Uterus (tissue), 3 donors: ENCODE measurements at regions not wholly inside any gene's neighbourhood (a gene's known extent, or its start where the extent isn't known, plus 50 kb on each side); places are given as distances from the start of the nearest gene placed in this dataset.

Source experiments
- DNase-seq, 2 donors: peaks; one replicate each; pipeline ENCODE4 v3.0.0-alpha.2; 2019 to 2020
- H3K27ac ChIP-seq, 2 donors: fragments of 200-600 bp; sonication (generic); 1 replicate in 1 of 2; 2 replicates in 1 of 2; pipeline ENCODE4 v1.5.1; 2016 to 2018
- H3K27me3 ChIP-seq, 2 donors: fragments of 200-600 bp; sonication (generic); one replicate each; pipeline ENCODE4 v1.5.1; 2018 to 2019; ENCODE audit warnings: control low read depth in 1 of 2
- H3K36me3 ChIP-seq, 2 donors: fragments of 200-600 bp; sonication (generic); one replicate each; pipeline ENCODE4 v1.5.1; 2019; ENCODE audit warnings: control low read depth in 1 of 2
- H3K4me1 ChIP-seq, 2 donors: fragments of 200-600 bp; sonication (generic); one replicate each; pipeline ENCODE4 v1.5.1; 2018 to 2019; ENCODE audit warnings: control low read depth in 1 of 2
- H3K4me3 ChIP-seq, 2 donors: fragments of 200-600 bp; sonication (generic); 1 replicate in 1 of 2; 2 replicates in 1 of 2; pipeline ENCODE4 v1.5.1; 2018 to 2019; ENCODE audit warnings: mild to moderate bottlenecking in 1 of 2
- H3K9me3 ChIP-seq, 2 donors: fragments of 200-600 bp; sonication (generic); one replicate each; pipeline ENCODE4 v1.5.1; 2019; ENCODE audit warnings: control low read depth in 1 of 2
- POLR2A ChIP-seq, 2 donors: fragments of 450-650 bp; IDR thresholded peaks; one replicate each; pipeline ENCODE4 v1.6.1; 2016; ENCODE audit warnings: antibody characterized with exemption in 2 of 2, mild to moderate bottlenecking in 1 of 2, moderate library complexity in 1 of 2
- intact Hi-C: fragments of 100-400 bp; cut with DNase I; formaldehyde crosslinking; loops from one replicate; pipeline ENCODE4 v1.15.1; 2023; ENCODE audit warnings: low total_unique reads
- TF ChIP-seq, protein P1 (sequence below), 4 experiments: fragments of 200-600 bp in 2 of 4; fragments of 450-650 bp in 2 of 4; sonication (generic) in 2 of 4; IDR thresholded peaks; one replicate each; pipeline ENCODE4 v1.5.1; 2016 to 2019; ENCODE audit warnings: antibody characterized with exemption in 4 of 4, mild to moderate bottlenecking in 2 of 4, moderate library complexity in 1 of 4
- donor health status: DM: yes; HTN: yes; CAD: no.

DNA sequence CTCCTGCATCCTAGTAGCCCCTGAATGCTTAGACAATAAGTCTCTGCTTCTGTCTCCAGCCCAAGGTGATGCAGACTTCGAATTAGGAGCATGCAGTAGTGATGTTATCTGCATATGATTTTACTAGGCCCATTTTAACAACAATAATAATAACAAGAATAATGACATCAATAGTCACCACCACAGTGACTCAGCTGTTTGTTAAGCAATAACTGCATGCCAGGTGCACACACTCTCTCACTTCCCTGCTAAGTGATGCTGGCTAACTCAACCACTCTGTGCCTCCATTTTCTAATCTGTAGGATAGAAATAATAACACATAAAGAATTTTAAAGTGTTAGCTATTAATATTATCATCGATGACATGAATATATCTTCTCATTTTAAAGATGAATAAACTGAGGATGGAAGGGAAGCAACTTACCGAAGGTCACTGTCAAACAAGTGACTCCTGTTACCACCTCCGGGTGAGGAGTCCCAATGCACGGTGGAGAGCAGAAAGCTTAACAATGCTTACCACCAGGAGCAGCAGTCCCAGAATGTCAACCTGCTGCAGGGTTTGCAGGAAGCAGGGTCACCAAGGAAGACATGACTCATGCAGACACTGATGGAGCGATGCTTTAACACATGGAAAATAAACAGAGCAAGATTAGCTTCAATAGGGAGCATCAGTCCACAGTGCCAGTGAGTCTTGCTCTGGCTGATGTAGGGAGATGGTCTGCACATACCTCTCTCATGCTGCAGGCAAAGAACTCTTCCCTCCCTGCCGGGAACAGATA is 290.2 kb downstream of the SPATA17 start:
- Histone ChIP-seq H3K27ac (no peak overlapping the region), H3K27me3 (no peaks in the 10 kb centered on the region), H3K4me1 (no peaks in the 10 kb centered on the region), H3K36me3 (no peaks in the 10 kb centered on the region), H3K4me3 (no peak overlapping the region), H3K9me3 (no peaks in the 10 kb centered on the region)
- no peak for DNase-seq
- intact Hi-C loops: no loop called here
- no peak for TF ChIP-seq POLR2A (IDR thresholded peaks at IDR 0.05)
- TF ChIP-seq, protein P1, sequence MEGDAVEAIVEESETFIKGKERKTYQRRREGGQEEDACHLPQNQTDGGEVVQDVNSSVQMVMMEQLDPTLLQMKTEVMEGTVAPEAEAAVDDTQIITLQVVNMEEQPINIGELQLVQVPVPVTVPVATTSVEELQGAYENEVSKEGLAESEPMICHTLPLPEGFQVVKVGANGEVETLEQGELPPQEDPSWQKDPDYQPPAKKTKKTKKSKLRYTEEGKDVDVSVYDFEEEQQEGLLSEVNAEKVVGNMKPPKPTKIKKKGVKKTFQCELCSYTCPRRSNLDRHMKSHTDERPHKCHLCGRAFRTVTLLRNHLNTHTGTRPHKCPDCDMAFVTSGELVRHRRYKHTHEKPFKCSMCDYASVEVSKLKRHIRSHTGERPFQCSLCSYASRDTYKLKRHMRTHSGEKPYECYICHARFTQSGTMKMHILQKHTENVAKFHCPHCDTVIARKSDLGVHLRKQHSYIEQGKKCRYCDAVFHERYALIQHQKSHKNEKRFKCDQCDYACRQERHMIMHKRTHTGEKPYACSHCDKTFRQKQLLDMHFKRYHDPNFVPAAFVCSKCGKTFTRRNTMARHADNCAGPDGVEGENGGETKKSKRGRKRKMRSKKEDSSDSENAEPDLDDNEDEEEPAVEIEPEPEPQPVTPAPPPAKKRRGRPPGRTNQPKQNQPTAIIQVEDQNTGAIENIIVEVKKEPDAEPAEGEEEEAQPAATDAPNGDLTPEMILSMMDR (IDR thresholded peaks at IDR 0.05): no peak

DNA sequence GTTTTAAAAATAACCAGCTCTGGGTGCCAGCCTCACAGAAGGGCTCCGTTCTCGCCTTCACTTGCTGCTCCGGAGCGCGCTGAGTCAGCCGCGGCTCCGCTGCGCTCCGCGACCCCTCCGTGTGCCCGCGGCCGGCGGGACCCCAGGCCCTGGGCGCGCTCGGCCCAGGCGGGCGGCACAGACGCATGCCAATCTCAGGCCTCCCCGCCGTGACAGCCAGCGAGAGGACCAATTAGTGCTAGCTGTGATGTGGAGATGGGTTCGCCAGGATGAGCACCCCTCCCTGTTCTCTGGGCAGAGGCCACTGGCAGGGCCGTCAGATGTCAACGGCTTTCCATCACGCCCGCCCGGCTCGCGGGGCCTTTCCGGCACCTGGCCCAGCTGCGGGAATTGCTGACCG is 293.8 kb downstream of the SPATA17 start:
- Histone ChIP-seq H3K4me1 (no peaks in the 10 kb centered on the region), H3K4me3 (no peak overlapping the region), H3K27me3 (no peaks in the 10 kb centered on the region), H3K9me3 (no peaks in the 10 kb centered on the region), H3K27ac (no peak overlapping the region), H3K36me3 (no peaks in the 10 kb centered on the region)
- intact Hi-C loops: no loop called here
- no peak for TF ChIP-seq POLR2A (IDR thresholded peaks at IDR 0.05)
- TF ChIP-seq, protein P1 (IDR thresholded peaks at IDR 0.05): no peak
- no peak for DNase-seq

DNA sequence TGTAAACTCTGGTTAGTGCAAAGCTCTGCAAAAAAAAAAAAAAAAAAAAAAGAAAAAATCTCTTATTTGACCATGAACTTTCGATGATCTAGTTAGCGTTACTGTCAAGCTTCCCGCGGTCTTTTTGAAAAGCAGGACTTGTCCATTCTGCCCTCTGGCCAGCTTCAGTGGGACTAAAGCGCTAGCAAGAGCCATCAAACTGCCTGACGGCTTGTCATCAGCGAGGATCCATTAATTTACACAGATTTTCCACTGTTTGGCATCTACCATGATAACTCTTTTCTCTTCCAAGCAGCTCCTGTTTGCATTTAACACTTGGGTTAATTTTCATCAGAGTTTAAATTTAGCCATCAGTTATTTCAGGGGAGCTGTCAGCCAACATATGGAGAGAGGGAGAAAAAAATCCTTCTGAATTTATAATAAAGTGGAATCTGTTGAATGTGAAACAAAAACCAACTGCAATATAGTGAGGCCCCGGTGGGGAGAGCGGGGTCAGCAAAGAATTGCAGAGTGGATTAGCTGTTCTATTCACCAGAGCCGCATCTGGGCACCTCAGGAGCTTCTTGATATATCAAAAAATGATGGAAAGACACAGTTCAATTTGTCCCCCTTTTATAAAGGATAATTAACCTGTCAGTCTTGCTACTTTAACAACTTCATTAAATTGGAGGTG is 298.2 kb downstream of the SPATA17 start:
- DNase-seq: no peak
- Histone ChIP-seq H3K27me3 (no peaks in the 10 kb centered on the region), H3K9me3 (no peaks in the 10 kb centered on the region), H3K27ac (no peak overlapping the region), H3K4me3 (no peak overlapping the region), H3K4me1 (no peaks in the 10 kb centered on the region), H3K36me3 (no peaks in the 10 kb centered on the region)
- intact Hi-C loops: no loop called here
- TF ChIP-seq POLR2A (IDR thresholded peaks at IDR 0.05): no peak
- TF ChIP-seq, protein P1 (IDR thresholded peaks at IDR 0.05): no peak

DNA sequence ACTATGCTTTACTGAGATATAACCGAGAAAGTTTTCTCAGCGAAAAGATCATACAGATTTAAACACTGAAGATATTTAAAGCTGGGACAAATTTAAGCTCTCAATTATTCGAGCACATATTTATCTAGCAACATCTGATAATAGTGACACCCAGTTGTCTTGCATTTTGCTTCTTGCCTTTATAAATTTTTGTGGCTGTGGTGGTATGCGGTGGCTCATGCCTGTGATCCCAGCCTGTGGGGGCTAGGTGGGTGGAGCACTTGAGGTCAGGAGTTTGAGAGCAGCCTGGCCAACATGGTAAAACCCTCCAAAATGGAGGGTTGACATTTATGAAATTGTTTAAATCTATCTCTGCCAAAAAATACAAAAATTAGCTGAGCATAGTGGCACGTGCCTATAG is 312.2 kb downstream of the SPATA17 start:
- no peaks in the 10 kb centered on the region for H3K36me3 ChIP-seq
- TF ChIP-seq, protein P1 (IDR thresholded peaks at IDR 0.05): no peak
- no peak for TF ChIP-seq POLR2A (IDR thresholded peaks at IDR 0.05)

DNA sequence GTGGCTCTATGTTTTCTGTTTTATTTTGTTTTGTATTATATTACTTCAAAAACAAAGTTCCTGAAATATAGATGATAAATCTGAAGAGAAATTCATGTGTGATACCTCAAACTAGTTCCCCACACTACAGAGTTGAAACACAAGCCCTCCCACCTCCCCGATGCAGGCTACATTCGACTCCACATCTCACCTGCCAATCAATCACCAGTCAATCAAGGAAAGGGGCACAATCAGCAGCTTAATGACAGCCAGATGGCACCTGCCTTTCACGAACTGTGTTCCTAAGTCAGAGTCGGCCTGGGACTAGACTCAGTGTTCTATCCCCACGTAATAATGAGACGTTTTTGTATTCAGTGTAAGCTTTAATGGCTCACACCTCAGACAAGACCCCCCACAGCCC is 313.4 kb downstream of the SPATA17 start:
- no peak for TF ChIP-seq POLR2A (IDR thresholded peaks at IDR 0.05)
- TF ChIP-seq, protein P1 (IDR thresholded peaks at IDR 0.05): no peak
- H3K27ac ChIP-seq: no peak overlapping the region
- no peaks in the 10 kb centered on the region for H3K36me3 ChIP-seq
- no peaks in the 10 kb centered on the region for H3K4me1 ChIP-seq
- no peaks in the 10 kb centered on the region for H3K27me3 ChIP-seq
- intact Hi-C loops: no loop called here
- H3K4me3 ChIP-seq: no peak overlapping the region
- H3K9me3 ChIP-seq: no peaks in the 10 kb centered on the region
- DNase-seq: no peak

More for the DNA sequence above, 312.2 kb downstream of the SPATA17 start:
- no peak for DNase-seq
- Histone ChIP-seq H3K27me3 (no peaks in the 10 kb centered on the region), H3K4me3 (no peak overlapping the region), H3K27ac (no peak overlapping the region), H3K9me3 (no peaks in the 10 kb centered on the region), H3K4me1 (no peaks in the 10 kb centered on the region)
- intact Hi-C loops: no loop called here
